ENCODE measurements at regions not wholly inside any gene's neighbourhood (a gene's known extent, or its start where the extent isn't known, plus 50 kb on each side); places are given as distances from the start of the nearest gene placed in this dataset.
A peak's percentile ranks its signal among the peaks of the same experiment; 100 is the strongest.
"Not testable (repeated sequence)": the region's sequence is repeated elsewhere in the genome, so short reads cannot be mapped to it uniquely, and the experiment has no call there.

DNA sequence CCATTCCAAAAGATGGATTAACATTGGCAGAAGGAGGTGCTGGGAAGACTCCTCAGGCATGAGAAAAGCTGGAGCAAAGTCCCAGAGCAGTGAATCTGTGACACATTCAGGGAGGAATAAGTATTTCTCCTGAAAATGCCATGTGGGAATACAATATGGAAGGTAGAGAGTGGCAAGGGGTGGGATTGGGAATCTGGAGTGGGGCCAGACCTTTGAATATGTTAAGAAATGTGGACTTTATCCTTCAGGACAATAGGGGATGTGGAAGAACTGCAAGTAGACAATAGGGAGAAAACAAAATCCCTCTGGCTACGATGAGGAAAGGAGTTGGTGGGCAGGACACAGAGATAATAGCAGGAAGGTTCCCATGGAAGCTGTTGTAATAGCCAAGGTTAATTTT is 305.6 kb upstream of the TGFBR2 start:
- DNase-seq (ENCODE audit: low spot score): no peak

DNA sequence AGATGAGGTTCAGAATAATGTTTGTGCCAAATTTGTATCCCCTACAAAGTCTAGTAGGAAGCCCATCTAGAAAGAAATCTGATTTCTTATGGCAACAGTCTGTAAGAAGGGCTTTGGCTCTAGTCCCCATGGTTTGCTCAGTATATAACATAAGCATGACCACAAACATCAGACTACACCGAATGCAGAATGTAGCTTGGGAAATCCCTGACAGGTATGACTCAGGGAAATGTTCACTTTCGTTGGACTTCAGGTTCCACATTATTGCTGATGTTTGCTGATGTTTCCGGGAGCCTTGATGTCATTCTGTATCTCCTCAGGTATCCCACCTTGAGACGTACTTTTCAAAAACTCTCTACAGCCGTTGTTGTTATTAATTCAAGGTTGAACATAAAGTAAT is 304.4 kb upstream of the TGFBR2 start:
- no peak for DNase-seq (ENCODE audit: low spot score)

DNA sequence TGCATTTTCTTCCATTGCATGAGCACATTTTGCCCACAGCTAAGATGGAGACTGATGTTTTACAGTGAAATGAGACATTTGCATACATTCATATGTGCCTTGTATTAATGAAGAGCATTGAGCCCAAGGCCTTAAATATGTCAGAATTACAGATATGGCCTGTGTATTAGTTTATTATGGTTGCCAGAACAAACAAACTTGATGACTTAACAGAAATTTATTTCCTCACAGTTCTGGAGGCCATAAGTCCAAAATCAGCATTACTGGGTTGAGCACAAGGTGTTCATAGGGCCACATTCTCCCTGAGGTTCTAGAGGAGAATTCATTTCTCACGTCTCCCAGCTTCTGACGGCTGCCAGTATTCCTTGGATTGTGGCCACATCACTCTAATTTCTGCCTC is 302.6 kb upstream of the TGFBR2 start:
- no peak for DNase-seq (ENCODE audit: low spot score)

DNA sequence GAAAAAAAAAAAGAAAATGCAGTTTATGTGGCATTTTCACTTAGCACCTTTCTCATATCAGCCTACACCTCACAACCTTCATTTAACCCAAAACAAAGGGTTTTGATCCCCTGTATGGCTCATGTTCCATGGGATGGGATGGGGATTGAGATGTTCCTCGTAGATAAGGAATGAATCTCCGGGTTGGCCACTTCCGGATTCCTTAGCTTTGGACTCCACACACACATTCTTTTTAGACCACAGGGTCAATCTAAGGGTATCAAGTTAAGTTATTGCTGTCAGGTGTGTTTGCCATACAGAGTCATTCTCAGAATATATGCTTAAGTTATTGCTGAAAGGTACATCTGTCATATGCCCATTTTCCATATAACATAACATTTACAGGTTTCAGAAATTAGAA is 301.4 kb upstream of the TGFBR2 start:
- no peak for DNase-seq (ENCODE audit: low spot score)

DNA sequence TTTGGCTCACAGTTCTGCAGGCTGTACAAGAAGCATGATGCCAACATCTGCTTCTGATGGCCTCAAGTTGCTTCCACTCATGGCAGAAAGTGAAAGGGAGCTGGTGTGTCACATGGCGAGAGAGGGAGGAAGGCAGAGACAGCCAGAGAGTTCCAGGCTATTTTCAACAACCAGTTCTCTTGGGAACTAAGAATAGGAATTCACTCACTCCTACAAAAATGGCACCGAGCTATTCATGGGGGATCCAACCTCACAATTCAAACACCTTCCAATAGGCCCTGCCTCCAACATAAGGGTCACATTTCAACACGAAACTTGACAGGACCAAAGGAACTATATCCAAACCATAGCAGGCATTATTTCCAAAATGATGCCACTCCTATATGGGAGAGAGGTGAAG is 299.5 kb upstream of the TGFBR2 start:
- no peak for DNase-seq (ENCODE audit: low spot score)

DNA sequence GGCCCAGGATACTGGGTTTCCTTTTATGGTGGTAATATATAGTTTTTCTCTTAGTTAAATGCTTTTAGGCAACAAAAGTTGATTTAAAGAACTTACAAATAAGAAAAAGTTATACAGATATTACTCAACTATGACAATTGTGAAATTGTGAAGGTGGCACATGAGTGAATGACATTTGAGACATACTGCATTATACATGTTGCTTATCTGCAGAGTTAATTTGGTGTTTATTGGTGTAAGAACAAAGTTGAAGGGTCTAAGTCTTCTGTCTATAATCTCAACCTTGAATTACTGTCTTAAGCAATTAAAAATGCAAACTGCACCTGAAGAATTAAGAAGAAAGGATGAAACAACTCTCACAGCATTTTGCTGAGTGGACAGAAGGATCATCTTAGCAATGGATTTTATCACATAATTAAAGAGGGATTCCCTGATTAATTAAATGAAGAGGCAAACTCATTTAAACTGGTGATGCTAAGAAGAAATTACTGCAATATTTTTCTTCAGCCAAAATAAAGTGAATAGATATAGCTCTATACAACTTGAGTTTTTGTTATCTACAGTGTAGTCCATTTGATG is 298.9 kb upstream of the TGFBR2 start:
- DNase-seq (ENCODE audit: low spot score): no peak

DNA sequence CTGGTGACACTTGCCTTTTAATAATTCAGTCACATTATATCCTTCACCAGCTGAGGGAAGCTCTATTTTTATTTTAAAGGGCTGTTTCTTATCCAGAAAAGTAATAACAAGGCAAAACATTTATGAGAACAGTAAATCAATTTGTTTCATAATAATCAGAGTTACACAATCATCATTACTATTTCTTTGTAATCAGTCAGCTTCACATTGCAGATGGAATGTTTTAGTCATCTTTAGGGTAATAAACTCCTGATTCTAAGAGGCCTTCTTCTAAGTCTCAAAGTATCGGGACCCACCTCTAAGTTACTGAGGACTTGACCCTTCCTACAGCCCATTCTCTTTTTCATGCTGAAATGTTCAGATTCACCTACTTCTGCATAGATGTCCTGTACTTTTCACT is 298.3 kb upstream of the TGFBR2 start:
- DNase-seq (ENCODE audit: low spot score): no peak

DNA sequence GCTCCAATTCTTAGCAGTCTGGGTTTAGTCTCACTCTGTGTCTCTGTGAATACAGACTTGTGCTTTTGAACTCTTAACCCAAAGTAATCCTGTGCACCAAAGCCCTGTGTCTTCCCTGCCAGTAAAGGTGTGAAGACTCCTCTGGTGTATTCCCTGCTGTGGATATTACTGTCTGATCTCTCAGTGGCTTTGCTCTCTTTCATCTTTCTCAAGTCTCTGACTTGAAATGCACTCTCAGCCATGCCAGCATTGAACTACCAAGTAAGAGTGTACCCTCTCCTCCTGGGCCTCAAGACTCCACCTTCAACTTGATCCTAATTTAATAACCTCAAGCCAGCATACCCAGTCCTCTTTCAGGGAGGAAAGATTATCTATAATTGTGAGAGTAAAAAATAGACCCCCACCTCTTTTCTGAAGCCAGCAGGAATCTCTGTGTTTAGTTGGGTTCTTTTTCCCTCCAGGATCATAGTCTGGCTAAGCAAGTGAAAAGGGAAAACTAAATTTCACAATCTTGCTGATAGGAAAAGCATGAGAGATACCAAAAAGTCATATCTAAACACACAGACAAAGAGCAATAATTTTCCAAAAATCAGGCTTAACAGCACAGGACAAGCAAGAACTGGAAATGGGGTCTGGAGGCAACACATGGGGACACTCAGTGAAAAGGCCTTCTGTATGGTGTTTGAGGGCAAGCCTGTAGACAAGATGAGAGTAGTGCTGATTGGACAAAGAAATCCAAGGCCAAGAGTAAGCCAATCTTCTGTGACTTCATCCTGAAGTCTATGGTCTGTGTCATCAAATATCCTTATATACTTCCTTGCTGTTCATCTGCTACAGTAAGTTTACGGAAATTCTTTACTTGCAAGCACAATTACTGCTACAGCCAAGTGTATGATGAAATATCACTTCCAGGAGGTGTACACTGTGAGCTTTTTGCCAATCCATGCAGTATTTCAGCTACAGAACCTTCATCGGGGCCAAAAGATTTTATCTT is 296.1 kb upstream of the TGFBR2 start:
- DNase-seq (ENCODE audit: low spot score): no peak

DNA sequence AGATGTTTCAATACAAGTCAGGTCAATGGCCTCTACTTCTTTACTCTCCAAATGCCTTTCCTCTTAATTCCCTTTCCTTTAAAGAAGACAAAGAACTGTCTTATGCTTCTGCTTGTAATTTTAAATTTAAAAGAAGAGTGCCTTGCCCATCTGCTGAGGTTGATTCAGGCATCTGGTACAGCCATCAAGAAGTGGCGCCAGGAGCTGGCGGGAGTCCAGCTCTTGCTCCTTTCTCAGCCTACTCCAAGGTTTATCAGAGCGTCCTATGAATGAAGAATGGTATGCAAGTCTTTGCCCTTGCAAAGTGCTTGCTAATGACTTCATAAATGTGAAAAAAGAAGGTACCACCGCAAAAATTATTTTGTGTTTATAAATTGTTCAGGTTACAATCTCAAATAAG is 294.6 kb upstream of the TGFBR2 start:
- no peak for DNase-seq (ENCODE audit: low spot score)

DNA sequence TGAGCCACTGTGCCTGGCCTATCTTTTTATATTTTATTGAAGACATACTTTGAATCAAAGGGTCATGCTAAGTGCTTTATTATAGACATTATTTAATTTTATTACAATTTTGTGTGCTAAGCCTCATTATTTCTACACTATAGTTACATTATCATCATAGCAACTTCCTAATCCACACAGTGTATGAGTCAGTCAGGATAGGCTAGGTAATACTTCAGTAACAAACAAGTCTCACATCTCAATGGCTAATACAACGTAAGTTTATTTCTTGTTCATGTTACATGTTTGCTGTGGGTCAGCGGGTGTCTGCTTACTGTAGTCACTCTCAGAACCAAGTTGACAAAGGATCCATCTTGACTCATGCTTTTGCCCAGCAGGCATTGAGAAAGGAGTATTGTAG is 292.6 kb upstream of the TGFBR2 start:
- no peak for DNase-seq (ENCODE audit: low spot score)

DNA sequence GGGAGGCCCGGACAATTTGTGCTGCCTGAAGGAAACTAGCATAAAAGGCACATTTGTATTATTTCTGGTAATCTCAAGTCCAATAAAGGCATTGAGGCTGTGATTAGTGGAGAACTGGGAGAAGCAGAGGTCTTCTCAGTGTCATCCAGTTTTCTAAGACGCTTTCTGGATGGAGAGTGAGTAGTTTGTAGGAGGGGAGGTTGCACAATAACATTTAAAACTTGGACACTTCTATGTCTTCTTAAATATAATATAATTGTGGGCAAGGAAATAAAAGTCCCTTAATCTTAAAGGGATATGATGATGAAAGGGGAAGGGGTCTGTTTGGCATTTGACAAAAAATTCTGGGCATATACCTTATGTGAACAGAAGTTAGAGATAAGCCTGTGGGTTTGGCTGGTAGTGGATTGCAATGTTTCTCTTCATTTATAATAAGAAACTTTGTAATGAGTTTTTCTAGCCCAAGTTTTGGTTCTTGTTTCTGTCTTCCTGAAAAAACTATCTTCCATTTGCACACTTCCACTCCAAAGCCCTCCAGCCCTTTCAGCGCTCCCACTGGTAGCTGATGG is 291.6 kb upstream of the TGFBR2 start:
- no peak for DNase-seq (ENCODE audit: low spot score)

DNA sequence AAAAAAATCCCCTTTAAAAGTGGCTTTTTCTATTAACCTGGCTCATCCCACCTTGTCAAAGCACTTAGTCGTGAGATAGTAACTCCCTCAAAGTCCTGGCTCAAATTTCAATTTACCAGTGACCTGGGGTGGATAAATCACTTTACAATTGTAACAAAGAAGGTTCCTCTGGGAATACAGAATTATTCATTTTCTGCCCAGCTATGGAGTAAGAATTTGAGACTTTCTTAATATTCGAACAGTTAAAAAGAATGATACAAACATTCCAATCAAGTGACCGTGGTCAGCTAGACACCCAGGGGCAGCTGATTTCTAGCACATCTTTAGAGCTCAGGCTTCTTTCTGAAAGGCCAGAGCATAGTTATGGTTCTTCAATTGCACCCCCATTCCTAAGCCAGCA is 291.0 kb upstream of the TGFBR2 start:
- no peak for DNase-seq (ENCODE audit: low spot score)

DNA sequence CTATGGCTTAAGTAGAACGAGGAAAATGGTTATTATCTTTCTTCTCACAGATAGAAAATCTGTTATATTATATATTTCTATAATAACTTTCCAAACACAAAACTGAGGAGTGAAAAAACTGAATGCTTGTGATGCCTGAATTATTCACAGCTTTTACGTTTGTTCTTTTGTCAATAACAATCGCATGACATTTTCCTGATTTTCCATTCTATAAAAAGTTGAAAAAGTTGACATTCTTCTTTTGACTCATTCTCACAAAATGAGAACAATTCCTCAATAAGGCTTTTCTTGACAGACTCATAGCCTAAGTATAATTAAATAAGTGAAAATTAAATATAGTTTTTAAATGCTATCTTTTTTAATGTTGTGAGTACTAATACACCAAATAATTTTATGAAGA is 288.8 kb upstream of the TGFBR2 start:
- DNase-seq (ENCODE audit: low spot score): no peak

DNA sequence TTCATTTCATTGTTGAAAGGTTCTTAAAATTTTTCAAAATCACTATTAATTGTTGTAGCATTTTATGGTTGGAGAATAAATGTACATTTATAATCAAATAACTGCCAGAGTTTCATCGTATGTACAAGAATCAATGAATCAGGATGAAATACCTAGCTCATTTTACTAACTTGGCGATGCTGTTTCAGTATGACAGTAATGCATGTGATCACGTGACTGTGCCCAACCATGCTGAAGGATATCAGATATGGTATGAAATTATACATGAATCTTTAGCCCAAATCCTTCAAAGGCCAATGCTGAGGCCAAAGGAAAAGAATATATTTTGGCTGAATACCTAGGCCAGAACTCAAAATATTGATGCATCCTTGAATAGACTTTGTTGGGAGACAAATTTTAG is 288.3 kb upstream of the TGFBR2 start:
- DNase-seq (ENCODE audit: low spot score): no peak

DNA sequence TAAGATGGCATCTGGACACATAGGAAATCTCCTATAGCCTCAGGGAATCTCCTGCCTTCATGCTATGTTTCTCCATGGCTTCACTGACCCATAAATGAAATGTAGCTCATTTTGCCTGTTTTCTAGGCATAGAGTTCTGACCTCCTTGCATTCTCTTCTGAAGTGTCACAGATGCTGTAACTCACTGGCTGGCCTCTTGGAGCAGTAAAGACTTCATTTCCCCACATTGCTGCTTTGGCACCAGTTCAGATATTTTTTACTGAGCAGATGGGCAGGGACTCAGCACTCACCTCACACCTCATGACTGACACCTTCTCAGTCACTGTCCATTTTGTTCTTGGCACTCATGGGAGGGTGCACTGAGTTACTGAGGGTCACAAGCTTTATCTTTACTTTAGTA is 286.7 kb upstream of the TGFBR2 start:
- peak; percentile 28 for DNase-seq (ENCODE audit: low spot score)

DNA sequence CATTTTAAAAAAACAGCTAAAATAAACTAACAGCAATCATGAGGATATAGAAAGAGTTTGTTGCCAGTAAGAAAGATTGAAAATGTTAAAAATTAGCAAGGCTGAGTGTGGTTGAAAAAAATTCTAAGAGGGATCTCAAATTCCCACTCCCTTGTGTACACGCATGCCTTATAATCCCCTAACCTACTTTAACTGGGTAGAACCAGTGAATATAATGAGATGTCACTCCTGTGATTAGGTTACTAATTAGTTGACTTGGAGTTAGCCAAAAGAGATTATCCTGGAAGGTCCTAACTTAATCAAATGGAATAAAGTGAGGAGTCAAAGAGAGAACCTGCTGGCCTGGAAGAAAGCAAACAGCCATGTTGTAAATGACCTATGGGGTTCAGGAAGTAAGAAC is 286.0 kb upstream of the TGFBR2 start:
- DNase-seq (ENCODE audit: low spot score): no peak

DNA sequence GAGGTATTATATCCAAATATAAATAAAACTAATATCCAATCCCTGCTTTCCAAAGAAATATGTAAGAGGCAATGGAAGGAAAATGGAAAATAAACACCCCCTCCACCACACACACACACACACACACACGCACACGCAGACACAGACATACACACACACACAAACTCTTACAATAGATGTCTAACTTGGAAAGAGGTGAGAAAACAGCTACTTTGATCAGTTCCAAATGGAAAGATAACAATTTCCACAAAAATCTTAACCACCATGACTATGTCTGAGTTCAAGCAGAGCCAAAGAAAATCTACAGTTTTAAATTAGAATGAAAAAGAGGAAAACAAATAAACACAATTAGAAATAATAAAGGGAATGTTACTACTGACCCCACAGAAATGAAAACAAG is 285.3 kb upstream of the TGFBR2 start:
- no peak for DNase-seq (ENCODE audit: low spot score)

DNA sequence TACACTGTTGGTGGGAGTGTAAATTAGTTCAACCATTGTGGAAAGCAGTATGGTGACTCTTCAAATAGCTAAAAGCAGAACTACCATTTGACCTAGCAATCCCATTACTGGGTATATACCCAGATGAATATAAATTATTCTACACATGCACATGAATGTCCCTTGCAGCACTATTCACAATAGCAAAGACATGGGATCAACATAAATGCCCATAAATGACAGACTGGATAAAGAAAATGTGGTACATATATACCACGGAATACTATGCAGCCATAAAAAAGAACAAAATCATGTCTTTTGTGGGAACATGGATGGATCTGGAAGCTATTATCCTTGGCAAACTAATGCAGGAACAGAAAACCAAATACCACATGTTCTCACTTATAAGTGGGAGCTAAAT is 282.8 kb upstream of the TGFBR2 start:
- not testable (repeated sequence) for DNase-seq (ENCODE audit: low spot score)

DNA sequence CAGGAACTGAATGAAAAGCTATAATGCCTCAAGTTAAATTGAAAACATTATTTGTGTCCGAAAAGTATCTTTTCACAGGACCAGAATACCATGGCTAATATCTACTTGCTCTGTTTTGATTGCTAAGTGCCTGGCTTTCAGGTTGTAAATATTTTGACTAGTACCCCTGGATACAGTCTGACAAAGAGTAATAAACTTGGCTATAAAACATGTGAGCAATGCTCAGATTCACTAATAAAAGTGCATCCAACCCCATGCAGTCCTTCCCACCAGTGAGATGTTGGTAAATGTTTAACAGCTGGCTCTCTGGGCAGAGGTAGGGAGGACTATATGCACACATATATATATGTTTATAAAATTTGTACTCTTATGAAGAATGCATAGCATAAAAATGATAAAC is 281.8 kb upstream of the TGFBR2 start:
- no peak for DNase-seq (ENCODE audit: low spot score)

DNA sequence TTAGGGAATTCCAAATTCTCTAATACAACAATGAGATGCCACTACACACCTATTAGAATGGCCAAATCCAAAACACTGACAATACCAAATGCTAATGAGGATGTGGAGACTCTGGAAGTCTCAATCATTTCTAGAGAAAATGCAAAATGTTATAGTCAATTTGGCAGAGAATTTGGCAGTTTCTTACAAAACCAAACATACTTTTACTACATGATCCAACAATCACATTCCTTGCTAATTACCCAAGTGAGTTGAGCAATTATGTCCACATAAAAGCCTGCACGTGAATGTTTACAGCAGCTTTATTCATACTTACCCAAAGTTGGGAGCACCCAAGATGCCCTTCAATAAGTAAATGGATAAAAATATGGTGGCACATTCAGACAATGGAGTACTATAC is 278.4 kb upstream of the TGFBR2 start:
- DNase-seq (ENCODE audit: low spot score): not testable (repeated sequence)

DNA sequence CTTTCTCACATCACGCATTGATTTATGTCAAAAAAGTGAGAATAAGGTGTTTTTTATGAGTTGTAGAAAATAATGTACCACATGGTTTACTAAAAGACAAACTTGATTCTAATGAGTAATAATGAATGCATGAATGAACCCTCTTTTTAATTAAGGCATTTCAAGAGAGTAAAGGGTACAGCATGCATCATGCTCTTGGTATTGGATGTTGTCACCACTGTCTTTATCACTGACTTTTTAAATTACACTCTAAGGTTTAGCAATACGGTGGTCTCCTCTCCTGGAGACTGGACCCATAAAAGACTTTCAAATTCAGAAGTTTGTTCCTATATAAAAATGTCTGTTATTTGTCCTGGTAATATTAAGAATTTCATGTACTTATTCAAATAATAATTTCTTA is 277.5 kb upstream of the TGFBR2 start:
- DNase-seq (ENCODE audit: low spot score): not testable (repeated sequence)

DNA sequence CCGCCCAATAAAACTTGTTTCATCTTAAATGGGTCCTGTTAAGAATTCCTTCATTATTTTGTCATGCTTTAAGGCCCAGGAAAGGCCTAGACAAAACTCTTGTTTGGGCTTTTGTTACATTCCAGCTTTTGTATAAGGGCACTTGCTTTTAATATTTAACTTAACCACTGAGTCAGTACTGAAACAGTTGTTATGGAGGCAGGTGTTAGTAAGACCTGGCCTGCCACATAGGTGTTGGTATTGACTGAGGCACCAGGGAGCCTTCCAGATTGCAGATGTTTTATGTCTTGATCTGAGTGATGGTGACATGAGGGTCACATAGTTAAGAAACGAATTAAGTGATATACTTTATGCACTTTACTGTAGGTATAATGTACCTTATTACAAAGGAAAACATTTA is 274.9 kb upstream of the TGFBR2 start:
- DNase-seq (ENCODE audit: low spot score): no peak
